Spleen (tissue), 11 donors: ENCODE measurements at regions not wholly inside any gene's neighbourhood (a gene's known extent, or its start where the extent isn't known, plus 50 kb on each side); places are given as distances from the start of the nearest gene placed in this dataset.

ENCODE experiments used
- DNase-seq: peaks from one replicate; pipeline ENCODE4 v3.0.0-alpha.2; 2020
- H3K27ac ChIP-seq, 8 donors: fragments of 200-600 bp; sonication (generic) in 7 of 8; 1 replicate in 4 of 8; 2 replicates in 4 of 8; pipeline versions ENCODE4 v1.5.0 to v1.8.0; 2016 to 2021; ENCODE audit warnings: inconsistent platforms in 4 of 8, mild to moderate bottlenecking in 4 of 8, moderate library complexity in 1 of 8
- H3K27me3 ChIP-seq, 7 donors: fragments of 200-600 bp; sonication (generic) in 6 of 7; replicated peaks in 1 of 7; 1 replicate in 4 of 7; 2 replicates in 3 of 7; pipeline versions ENCODE4 v1.5.0 to v1.8.0; 2016 to 2021; ENCODE audit warnings: inconsistent platforms in 3 of 7, mild to moderate bottlenecking in 1 of 7
- H3K36me3 ChIP-seq, 6 donors: fragments of 200-600 bp; sonication (generic) in 5 of 6; 1 replicate in 4 of 6; 2 replicates in 2 of 6; pipeline versions ENCODE4 v1.5.0 to v1.8.0; 2016 to 2021; ENCODE audit warnings: inconsistent platforms in 2 of 6
- H3K4me1 ChIP-seq, 6 donors: fragments of 200-600 bp; sonication (generic) in 5 of 6; 1 replicate in 3 of 6; 2 replicates in 3 of 6; pipeline versions ENCODE4 v1.5.0 to v1.8.0; 2016 to 2021; ENCODE audit warnings: inconsistent platforms in 3 of 6
- H3K4me3 ChIP-seq, 8 donors: fragments of 200-600 bp; sonication (generic) in 7 of 8; 1 replicate in 4 of 8; 2 replicates in 4 of 8; pipeline versions ENCODE4 v1.5.0 to v1.8.0; 2016 to 2021; ENCODE audit warnings: inconsistent platforms in 4 of 8, mild to moderate bottlenecking in 4 of 8, moderate library complexity in 2 of 8
- H3K9me3 ChIP-seq, 8 donors: fragments of 200-600 bp; sonication (generic) in 7 of 8; 1 replicate in 4 of 8; 2 replicates in 4 of 8; pipeline versions ENCODE4 v1.5.0 to v1.8.0; 2016 to 2021; ENCODE audit warnings: inconsistent platforms in 4 of 8
- CTCF ChIP-seq, 11 experiments: fragments of 200-600 bp in 7 of 11; fragments of 450-650 bp in 4 of 11; sonication (generic) in 4 of 11; IDR thresholded peaks in 8 of 11; conservative IDR thresholded peaks in 3 of 11; 1 replicate in 7 of 11; 2 replicates in 4 of 11; pipeline versions ENCODE4 v1.4.0 to v1.8.0; 2016 to 2021; ENCODE audit warnings: antibody characterized with exemption in 11 of 11, inconsistent platforms in 4 of 11, mild to moderate bottlenecking in 1 of 11
- POLR2A ChIP-seq, 3 donors: fragments of 450-650 bp; IDR thresholded peaks; one replicate each; pipeline ENCODE4 v1.5.1; 2017; ENCODE audit warnings: antibody characterized with exemption in 3 of 3, mild to moderate bottlenecking in 1 of 3
- POLR2AphosphoS5 ChIP-seq, 3 donors: sonication (generic); formaldehyde crosslinking; IDR thresholded peaks; one replicate each; pipeline ENCODE4 v1.5.1; 2017; ENCODE audit warnings: antibody characterized with exemption in 3 of 3
- WGBS, 5 donors: extraction: QIAGEN DNeasy Blood & Tissue Kit in 3 of 5; methylation state at CpG; one replicate each; pipeline versions ENCODE4 v1.1.5 to v1.1.7; 2013 to 2018; 5-methylcytosine and 5-hydroxymethylcytosine counted together
- intact Hi-C: fragments of 100-400 bp; cut with DNase I; formaldehyde crosslinking; loops from one replicate; pipeline ENCODE4 v1.15.0; 2023; ENCODE audit warnings: low total_unique reads
- donor health status: healthy with polysubstance abuse.
- donor health status: DM: no; HTN: no; CAD: no; lungs with moderate emphysema.
- donor health status: DM: no; HTN: no; CAD: no.
- donor health status: Bipolar disorder and iron deficiency.
- donor health status: healthy.
- donor health status: DM: no; HTN: no; CAD: no.
- donor health status: DM: yes; HTN: yes; CAD: no.

- Histone ChIP-seq H3K4me1 (peaks cover 0 to 5% (median 0%) of the 10 kb centered on the region in 6 donors), H3K27ac (no peak overlapping the region), H3K27me3 (peaks cover 0 to 33% (median 14%) of the 10 kb centered on the region in 7 donors), H3K36me3 (no peaks in the 10 kb centered on the region), H3K4me3 (no peak overlapping the region), H3K9me3 (no peaks in the 10 kb centered on the region)
- intact Hi-C loops, result no loop called here
- TF ChIP-seq CTCF (IDR thresholded peaks at IDR 0.05 in 8 of 11, conservative IDR thresholded peaks at IDR 0.05 in 3 of 11) (no peak), POLR2AphosphoS5 (IDR thresholded peaks at IDR 0.05) (no peak), POLR2A (IDR thresholded peaks at IDR 0.05) (no peak)
- DNase-seq, result no peak
- 67 to 74% (median 70%) methylated on average over 3 of the region's 3 CpGs for WGBS, 5 donors
Measured at GRCh38 chr4:164381859-164382258, 372.1 kb upstream of the SMIM31 start.

GRCh38 chr4:164383058-164383357 is 370.9 kb upstream of the SMIM31 start:
- no peak for DNase-seq
- WGBS, 5 donors, result 2 to 7% (median 3%) methylated on average over 6 to 15 of the region's 15 CpGs
- H3K36me3 ChIP-seq, result no peaks in the 10 kb centered on the region
- H3K9me3 ChIP-seq, result no peaks in the 10 kb centered on the region
- H3K27ac ChIP-seq, result no peak overlapping the region
- peaks cover 0 to 5% (median 0%) of the 10 kb centered on the region in 6 donors for H3K4me1 ChIP-seq
- intact Hi-C loops, result no loop called here
- peaks cover 0 to 33% (median 14%) of the 10 kb centered on the region in 7 donors for H3K27me3 ChIP-seq
- TF ChIP-seq POLR2AphosphoS5 (IDR thresholded peaks at IDR 0.05), result no peak
- TF ChIP-seq CTCF (IDR thresholded peaks at IDR 0.05 in 8 of 11, conservative IDR thresholded peaks at IDR 0.05 in 3 of 11), result no peak
- TF ChIP-seq POLR2A (IDR thresholded peaks at IDR 0.05), result no peak
- H3K4me3 ChIP-seq, result no peak overlapping the region

- no peaks in the 10 kb centered on the region for H3K9me3 ChIP-seq
- no peaks in the 10 kb centered on the region for H3K36me3 ChIP-seq
- peak; percentile 66 for DNase-seq
- intact Hi-C loops, result no loop called here
- 4 to 18% (median 7%) methylated on average over 41 to 65 of the region's 65 CpGs for WGBS, 5 donors
- TF ChIP-seq POLR2A (IDR thresholded peaks at IDR 0.05), result no peak
- no peak for TF ChIP-seq CTCF (IDR thresholded peaks at IDR 0.05 in 8 of 11, conservative IDR thresholded peaks at IDR 0.05 in 3 of 11)
- no peak for TF ChIP-seq POLR2AphosphoS5 (IDR thresholded peaks at IDR 0.05)
- H3K27me3 ChIP-seq, result peaks cover 0 to 33% (median 14%) of the 10 kb centered on the region in 7 donors
- H3K4me3 ChIP-seq, result no peak overlapping the region
- peaks cover 0 to 5% (median 0%) of the 10 kb centered on the region in 6 donors for H3K4me1 ChIP-seq
- H3K27ac ChIP-seq, result no peak overlapping the region
Measured at GRCh38 chr4:164383358-164384220, 370.3 kb upstream of the SMIM31 start.

GRCh38 chr4:164384416-164384815 is 369.5 kb upstream of the SMIM31 start:
- TF ChIP-seq CTCF (IDR thresholded peaks at IDR 0.05 in 8 of 11, conservative IDR thresholded peaks at IDR 0.05 in 3 of 11) (no peak), POLR2A (IDR thresholded peaks at IDR 0.05) (no peak), POLR2AphosphoS5 (IDR thresholded peaks at IDR 0.05) (no peak)
- H3K4me1 ChIP-seq, result peaks cover 0 to 5% (median 0%) of the 10 kb centered on the region in 6 donors
- no peak overlapping the region for H3K27ac ChIP-seq
- intact Hi-C loops, result no loop called here
- H3K4me3 ChIP-seq, result no peak overlapping the region
- DNase-seq, result no peak
- H3K27me3 ChIP-seq, result peaks cover 0 to 33% (median 14%) of the 10 kb centered on the region in 7 donors
- no peaks in the 10 kb centered on the region for H3K9me3 ChIP-seq
- WGBS, 5 donors, result 65 to 72% (median 68%) methylated on average over 8 of the region's 8 CpGs
- no peaks in the 10 kb centered on the region for H3K36me3 ChIP-seq
